ENCODE measurements at regions not wholly inside any gene's neighbourhood (a gene's known extent, or its start where the extent isn't known, plus 50 kb on each side); places are given as distances from the start of the nearest gene placed in this dataset.

DNA sequence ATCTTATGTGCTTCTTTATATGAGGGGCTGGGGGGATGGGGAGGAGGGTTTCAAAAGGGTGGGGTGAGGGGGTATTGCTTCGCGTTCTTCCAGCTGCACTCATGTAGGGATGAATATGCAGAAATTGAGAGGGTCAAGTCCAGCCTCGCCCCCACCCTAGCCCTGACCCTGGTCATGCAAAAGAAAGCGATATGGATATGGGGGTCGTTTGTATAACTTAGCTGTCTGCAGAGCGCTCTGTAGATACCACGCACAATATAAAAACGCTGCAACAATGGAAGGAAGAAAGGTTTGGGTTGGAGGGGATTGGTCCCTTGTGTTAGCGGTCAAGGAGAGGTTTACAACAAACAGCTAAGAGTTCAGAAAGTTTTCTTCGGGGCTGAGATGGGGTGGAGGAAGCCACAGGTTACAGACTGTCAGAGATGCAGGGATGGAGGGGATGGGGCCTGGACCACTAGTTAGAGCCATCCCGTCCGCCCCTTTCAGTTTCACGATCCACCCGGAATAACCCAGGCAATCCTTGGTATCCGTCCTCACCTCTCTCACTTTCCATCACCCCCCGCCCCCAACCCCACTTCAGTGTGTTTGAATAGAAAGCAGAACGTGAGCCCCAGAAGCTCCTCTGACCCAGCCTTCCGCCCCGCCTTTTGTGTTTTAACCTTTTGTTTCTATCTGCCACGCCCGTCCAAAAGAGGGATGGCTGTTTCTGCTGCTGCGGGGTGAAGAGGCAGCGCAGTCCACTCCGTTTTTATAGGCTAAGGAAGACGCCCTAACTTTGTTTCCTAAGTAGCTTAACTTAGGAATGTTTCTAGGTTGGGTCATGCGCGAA, 73.5 kb downstream of the SOX4 start:
- no peaks in the 10 kb centered on the region for H3K9me2 ChIP-seq (replicated peaks; ENCODE audit: insufficient read depth, low read length)
- no peaks in the 10 kb centered on the region for H3K79me2 ChIP-seq (ENCODE audit: low read length)
- no peaks in the 10 kb centered on the region for H3K36me3 ChIP-seq (replicated peaks; ENCODE audit: insufficient read depth, low read length)
- H3K27me3 ChIP-seq (replicated peaks; ENCODE audit: insufficient read depth, low read length), result no peaks in the 10 kb centered on the region
- H3F3A ChIP-seq (ENCODE audit: insufficient read depth, low read length), result no peaks in the 10 kb centered on the region
- no peaks in the 10 kb centered on the region for H3K4me1 ChIP-seq (ENCODE audit: low read length)
- H3K4me3 ChIP-seq (ENCODE audit: low read length), result no peak overlapping the region
- H3K4me2 ChIP-seq (ENCODE audit: low read depth, low read length), result peak overlapping the region; percentile 16; the same call in 1 of the 2 replicates
- TF ChIP-seq EZH2phosphoT487 (IDR thresholded peaks at IDR 0.05; ENCODE audit: low read length), result no peak
- no peak for TF ChIP-seq EZH2 (optimal IDR thresholded peaks at IDR 0.05; ENCODE audit: low read depth, low read length)
- TF ChIP-seq CTCF (IDR thresholded peaks at IDR 0.05; ENCODE audit: low read length), result no peak
- H3K9me3 ChIP-seq (replicated peaks; ENCODE audit: insufficient read depth, low read length), result no peaks in the 10 kb centered on the region
- H2AFZ ChIP-seq (ENCODE audit: low read length), result no peak overlapping the region
- no peak overlapping the region for H3K9ac ChIP-seq (ENCODE audit: low read length)
- no peaks in the 10 kb centered on the region for H4K20me1 ChIP-seq (ENCODE audit: insufficient read depth, low read length)
- DNase-seq, result no peak
- H3K27ac ChIP-seq (ENCODE audit: low read length), result no peak overlapping the region

GRCh38 chr6:21668795-21669194, 75.2 kb downstream of the SOX4 start:
- Histone ChIP-seq H3K9me2 (replicated peaks; ENCODE audit: insufficient read depth, low read length) (no peaks in the 10 kb centered on the region), H3K27me3 (replicated peaks; ENCODE audit: insufficient read depth, low read length) (no peaks in the 10 kb centered on the region), H3K4me1 (ENCODE audit: low read length) (no peaks in the 10 kb centered on the region), H3K27ac (ENCODE audit: low read length) (no peak overlapping the region), H3K79me2 (ENCODE audit: low read length) (no peaks in the 10 kb centered on the region), H3K4me2 (ENCODE audit: low read depth, low read length) (no peak overlapping the region), H3K9me3 (replicated peaks; ENCODE audit: insufficient read depth, low read length) (no peaks in the 10 kb centered on the region), H3K36me3 (replicated peaks; ENCODE audit: insufficient read depth, low read length) (no peaks in the 10 kb centered on the region), H3F3A (ENCODE audit: insufficient read depth, low read length) (no peaks in the 10 kb centered on the region), H4K20me1 (ENCODE audit: insufficient read depth, low read length) (no peaks in the 10 kb centered on the region), H3K9ac (ENCODE audit: low read length) (no peak overlapping the region), H3K4me3 (ENCODE audit: low read length) (no peak overlapping the region), H2AFZ (ENCODE audit: low read length) (no peak overlapping the region)
- no peak for TF ChIP-seq EZH2 (optimal IDR thresholded peaks at IDR 0.05; ENCODE audit: low read depth, low read length)
- no peak for TF ChIP-seq EZH2phosphoT487 (IDR thresholded peaks at IDR 0.05; ENCODE audit: low read length)
- no peak for TF ChIP-seq CTCF (IDR thresholded peaks at IDR 0.05; ENCODE audit: low read length)
- DNase-seq, result no peak

GRCh38 chr6:21676769-21677168, 83.2 kb downstream of the SOX4 start:
- H3F3A ChIP-seq (ENCODE audit: insufficient read depth, low read length), result no peaks in the 10 kb centered on the region
- H3K9me3 ChIP-seq (replicated peaks; ENCODE audit: insufficient read depth, low read length), result no peaks in the 10 kb centered on the region
- no peaks in the 10 kb centered on the region for H3K36me3 ChIP-seq (replicated peaks; ENCODE audit: insufficient read depth, low read length)
- H4K20me1 ChIP-seq (ENCODE audit: insufficient read depth, low read length), result no peaks in the 10 kb centered on the region
- H3K27ac ChIP-seq (ENCODE audit: low read length), result no peak overlapping the region
- no peak overlapping the region for H3K4me2 ChIP-seq (ENCODE audit: low read depth, low read length)
- H3K9me2 ChIP-seq (replicated peaks; ENCODE audit: insufficient read depth, low read length), result no peaks in the 10 kb centered on the region
- TF ChIP-seq EZH2 (optimal IDR thresholded peaks at IDR 0.05; ENCODE audit: low read depth, low read length) (no peak), CTCF (IDR thresholded peaks at IDR 0.05; ENCODE audit: low read length) (no peak), EZH2phosphoT487 (IDR thresholded peaks at IDR 0.05; ENCODE audit: low read length) (no peak)
- no peaks in the 10 kb centered on the region for H3K79me2 ChIP-seq (ENCODE audit: low read length)
- H3K27me3 ChIP-seq (replicated peaks; ENCODE audit: insufficient read depth, low read length), result no peaks in the 10 kb centered on the region
- H3K9ac ChIP-seq (ENCODE audit: low read length), result no peak overlapping the region
- DNase-seq, result no peak
- H3K4me3 ChIP-seq (ENCODE audit: low read length), result no peak overlapping the region
- H2AFZ ChIP-seq (ENCODE audit: low read length), result no peak overlapping the region
- H3K4me1 ChIP-seq (ENCODE audit: low read length), result no peaks in the 10 kb centered on the region

Data from MM.1S (cell line).